GM19025 (cell line): ENCODE measurements at regions not wholly inside any gene's neighbourhood (a gene's known extent, or its start where the extent isn't known, plus 50 kb on each side); places are given as distances from the start of the nearest gene placed in this dataset.

Source experiments
- ATAC-seq: cut with Tn5 transposase; IDR thresholded peaks from one replicate; pipeline ENCODE4 v1.9.1; 2021; ENCODE audit warnings: mild to moderate bottlenecking, low read depth, moderate library complexity; ENCODE audit not compliant: unreplicated experiment

GRCh38 chr10:123549761-123550454 is 116.2 kb upstream of the GPR26 start:
- ATAC-seq, result no peak

- no peak for ATAC-seq
Measured at GRCh38 chr10:123550675-123551096, 115.5 kb upstream of the GPR26 start.

GRCh38 chr10:123551259-123551658 is 114.9 kb upstream of the GPR26 start:
- no peak for ATAC-seq

- no peak for ATAC-seq
Measured at GRCh38 chr10:123552760-123553554, 113.2 kb upstream of the GPR26 start.

GRCh38 chr10:123553810-123554430 is 112.2 kb upstream of the GPR26 start:
- ATAC-seq, result no peak

GRCh38 chr10:123554656-123555055 is 111.5 kb upstream of the GPR26 start:
- no peak for ATAC-seq

- ATAC-seq, result no peak
Measured at GRCh38 chr10:123555616-123556015, 110.5 kb upstream of the GPR26 start.

GRCh38 chr10:123556049-123556448 is 110.1 kb upstream of the GPR26 start:
- no peak for ATAC-seq

- ATAC-seq, result no peak
Measured at GRCh38 chr10:123556736-123557135, 109.4 kb upstream of the GPR26 start.

- no peak for ATAC-seq
Measured at GRCh38 chr10:123557366-123558108, 108.6 kb upstream of the GPR26 start.

GRCh38 chr10:123558651-123559050 is 107.5 kb upstream of the GPR26 start:
- no peak for ATAC-seq

GRCh38 chr10:123559066-123559822 is 106.9 kb upstream of the GPR26 start:
- no peak for ATAC-seq

- no peak for ATAC-seq
Measured at GRCh38 chr10:123559823-123560092, 106.4 kb upstream of the GPR26 start.

- ATAC-seq, result no peak
Measured at GRCh38 chr10:123560301-123561140, 105.6 kb upstream of the GPR26 start.

- no peak for ATAC-seq
Measured at GRCh38 chr10:123561141-123561440, 105.1 kb upstream of the GPR26 start.

GRCh38 chr10:123562387-123562786 is 103.8 kb upstream of the GPR26 start:
- ATAC-seq, result no peak

GRCh38 chr10:123562811-123563580 is 103.2 kb upstream of the GPR26 start:
- no peak for ATAC-seq

- ATAC-seq, result no peak
Measured at GRCh38 chr10:123563581-123563855, 102.6 kb upstream of the GPR26 start.

GRCh38 chr10:123563994-123564393 is 102.2 kb upstream of the GPR26 start:
- no peak for ATAC-seq
